ENCODE measurements at regions not wholly inside any gene's neighbourhood (a gene's known extent, or its start where the extent isn't known, plus 50 kb on each side); places are given as distances from the start of the nearest gene placed in this dataset.
"Not testable (repeated sequence)": the region's sequence is repeated elsewhere in the genome, so short reads cannot be mapped to it uniquely, and the experiment has no call there.

DNA sequence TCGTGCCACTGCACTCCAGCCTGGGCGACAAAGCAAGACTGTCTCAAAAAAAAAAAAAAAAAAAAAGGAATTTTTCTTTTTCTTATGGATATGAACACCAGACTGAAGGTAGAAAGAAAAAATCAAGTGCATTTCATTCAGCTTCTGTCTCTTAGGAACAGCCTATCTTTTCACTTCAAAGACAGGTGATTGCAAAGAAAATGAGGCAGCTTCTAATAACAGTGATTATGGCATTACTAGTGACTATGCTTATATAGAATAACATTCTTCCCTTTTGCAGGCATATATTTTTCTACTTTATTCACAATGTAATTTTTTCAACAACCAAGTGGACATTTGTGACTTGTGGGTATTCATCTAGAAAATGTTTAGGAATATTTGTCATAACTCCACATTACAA is 295.5 kb upstream of the ATXN7L3B start:
- 93% methylated on average over 2 of the region's 2 CpGs for WGBS
- Histone ChIP-seq H3K27me3 (ENCODE audit: control insufficient read depth in 4 of 4, insufficient read depth in 4 of 4, low read length in 3 of 4) (no peaks in the 10 kb centered on the region), H3K4me3 (ENCODE audit: low read depth in 1 of 3, low read length in 3 of 3) (no peak overlapping the region), H3K27ac (ENCODE audit: low read depth in 1 of 2, low read length in 2 of 2) (no peak overlapping the region), H3K36me3 (ENCODE audit: control insufficient read depth in 4 of 4, insufficient read depth in 3 of 4, low read depth in 1 of 4, low read length in 3 of 4) (no peaks in the 10 kb centered on the region), H3K9ac (ENCODE audit: low read depth in 1 of 2, low read length in 2 of 2) (no peak overlapping the region), H3K9me3 (ENCODE audit: control insufficient read depth in 4 of 4, low read length in 3 of 4) (peaks cover 0 to 14% (median 6%) of the 10 kb centered on the region in 4 donors), H3K4me1 (ENCODE audit: control insufficient read depth in 4 of 4, insufficient read depth in 4 of 4, low read length in 3 of 4) (no peaks in the 10 kb centered on the region)
- no peak for DNase-seq (ENCODE audit: low spot score)
- no peak for TF ChIP-seq FOXA1 (IDR thresholded peaks at IDR 0.05)
- no peak for TF ChIP-seq SP1 (IDR thresholded peaks at IDR 0.05)
- TF ChIP-seq, protein P1, sequence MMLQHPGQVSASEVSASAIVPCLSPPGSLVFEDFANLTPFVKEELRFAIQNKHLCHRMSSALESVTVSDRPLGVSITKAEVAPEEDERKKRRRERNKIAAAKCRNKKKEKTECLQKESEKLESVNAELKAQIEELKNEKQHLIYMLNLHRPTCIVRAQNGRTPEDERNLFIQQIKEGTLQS (IDR thresholded peaks at IDR 0.05) = no peak

- TF ChIP-seq RXRA (IDR thresholded peaks at IDR 0.05) (no peak), JUND (IDR thresholded peaks at IDR 0.05) (no peak), MAX (IDR thresholded peaks at IDR 0.05) (no peak)
- TF ChIP-seq, protein P2, sequence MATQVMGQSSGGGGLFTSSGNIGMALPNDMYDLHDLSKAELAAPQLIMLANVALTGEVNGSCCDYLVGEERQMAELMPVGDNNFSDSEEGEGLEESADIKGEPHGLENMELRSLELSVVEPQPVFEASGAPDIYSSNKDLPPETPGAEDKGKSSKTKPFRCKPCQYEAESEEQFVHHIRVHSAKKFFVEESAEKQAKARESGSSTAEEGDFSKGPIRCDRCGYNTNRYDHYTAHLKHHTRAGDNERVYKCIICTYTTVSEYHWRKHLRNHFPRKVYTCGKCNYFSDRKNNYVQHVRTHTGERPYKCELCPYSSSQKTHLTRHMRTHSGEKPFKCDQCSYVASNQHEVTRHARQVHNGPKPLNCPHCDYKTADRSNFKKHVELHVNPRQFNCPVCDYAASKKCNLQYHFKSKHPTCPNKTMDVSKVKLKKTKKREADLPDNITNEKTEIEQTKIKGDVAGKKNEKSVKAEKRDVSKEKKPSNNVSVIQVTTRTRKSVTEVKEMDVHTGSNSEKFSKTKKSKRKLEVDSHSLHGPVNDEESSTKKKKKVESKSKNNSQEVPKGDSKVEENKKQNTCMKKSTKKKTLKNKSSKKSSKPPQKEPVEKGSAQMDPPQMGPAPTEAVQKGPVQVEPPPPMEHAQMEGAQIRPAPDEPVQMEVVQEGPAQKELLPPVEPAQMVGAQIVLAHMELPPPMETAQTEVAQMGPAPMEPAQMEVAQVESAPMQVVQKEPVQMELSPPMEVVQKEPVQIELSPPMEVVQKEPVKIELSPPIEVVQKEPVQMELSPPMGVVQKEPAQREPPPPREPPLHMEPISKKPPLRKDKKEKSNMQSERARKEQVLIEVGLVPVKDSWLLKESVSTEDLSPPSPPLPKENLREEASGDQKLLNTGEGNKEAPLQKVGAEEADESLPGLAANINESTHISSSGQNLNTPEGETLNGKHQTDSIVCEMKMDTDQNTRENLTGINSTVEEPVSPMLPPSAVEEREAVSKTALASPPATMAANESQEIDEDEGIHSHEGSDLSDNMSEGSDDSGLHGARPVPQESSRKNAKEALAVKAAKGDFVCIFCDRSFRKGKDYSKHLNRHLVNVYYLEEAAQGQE (IDR thresholded peaks at IDR 0.05) = no peak
- H3K27ac ChIP-seq (ENCODE audit: low read depth in 1 of 2, low read length in 2 of 2) = no peak overlapping the region
- 87% methylated on average over 1 of the region's 1 CpG for WGBS
- no peak for DNase-seq (ENCODE audit: low spot score)
- H3K36me3 ChIP-seq (ENCODE audit: control insufficient read depth in 4 of 4, insufficient read depth in 3 of 4, low read depth in 1 of 4, low read length in 3 of 4) = no peaks in the 10 kb centered on the region
- H3K9ac ChIP-seq (ENCODE audit: low read depth in 1 of 2, low read length in 2 of 2) = no peak overlapping the region
- H3K27me3 ChIP-seq (ENCODE audit: control insufficient read depth in 4 of 4, insufficient read depth in 4 of 4, low read length in 3 of 4) = no peaks in the 10 kb centered on the region
- H3K9me3 ChIP-seq (ENCODE audit: control insufficient read depth in 4 of 4, low read length in 3 of 4) = peaks cover 0 to 2% (median 0%) of the 10 kb centered on the region in 4 donors
- H3K4me3 ChIP-seq (ENCODE audit: low read depth in 1 of 3, low read length in 3 of 3) = no peak overlapping the region
- H3K4me1 ChIP-seq (ENCODE audit: control insufficient read depth in 4 of 4, insufficient read depth in 4 of 4, low read length in 3 of 4) = no peaks in the 10 kb centered on the region
Observed at GRCh38 chr12:74245458-74245857, 292.2 kb upstream of the ATXN7L3B start.

- no peak overlapping the region for H3K27ac ChIP-seq (ENCODE audit: low read depth in 1 of 2, low read length in 2 of 2)
- H3K4me1 ChIP-seq (ENCODE audit: control insufficient read depth in 4 of 4, insufficient read depth in 4 of 4, low read length in 3 of 4) = no peaks in the 10 kb centered on the region
- H3K36me3 ChIP-seq (ENCODE audit: control insufficient read depth in 4 of 4, insufficient read depth in 3 of 4, low read depth in 1 of 4, low read length in 3 of 4) = no peaks in the 10 kb centered on the region
- no peak overlapping the region for H3K9ac ChIP-seq (ENCODE audit: low read depth in 1 of 2, low read length in 2 of 2)
- DNase-seq (ENCODE audit: low spot score) = no peak
- H3K27me3 ChIP-seq (ENCODE audit: control insufficient read depth in 4 of 4, insufficient read depth in 4 of 4, low read length in 3 of 4) = no peaks in the 10 kb centered on the region
- H3K9me3 ChIP-seq (ENCODE audit: control insufficient read depth in 4 of 4, low read length in 3 of 4) = no peaks in the 10 kb centered on the region
- TF ChIP-seq, protein P2 (IDR thresholded peaks at IDR 0.05) = no peak
- TF ChIP-seq RXRA (IDR thresholded peaks at IDR 0.05) (no peak), RAD21 (IDR thresholded peaks at IDR 0.05) (no peak), MAX (IDR thresholded peaks at IDR 0.05) (no peak), SP1 (IDR thresholded peaks at IDR 0.05) (no peak)
- 78% methylated on average over 1 of the region's 1 CpG for WGBS
- no peak overlapping the region for H3K4me3 ChIP-seq (ENCODE audit: low read depth in 1 of 3, low read length in 3 of 3)
Observed at GRCh38 chr12:74250891-74251290, 286.7 kb upstream of the ATXN7L3B start.

- H3K27ac ChIP-seq (ENCODE audit: low read depth in 1 of 2, low read length in 2 of 2); H3K36me3 ChIP-seq (ENCODE audit: control insufficient read depth in 4 of 4, insufficient read depth in 3 of 4, low read depth in 1 of 4, low read length in 3 of 4); H3K27me3 ChIP-seq (ENCODE audit: control insufficient read depth in 4 of 4, insufficient read depth in 4 of 4, low read length in 3 of 4); H3K4me1 ChIP-seq (ENCODE audit: control insufficient read depth in 4 of 4, insufficient read depth in 4 of 4, low read length in 3 of 4); H3K9me3 ChIP-seq (ENCODE audit: control insufficient read depth in 4 of 4, low read length in 3 of 4); H3K4me3 ChIP-seq (ENCODE audit: low read depth in 1 of 3, low read length in 3 of 3); H3K9ac ChIP-seq (ENCODE audit: low read depth in 1 of 2, low read length in 2 of 2); DNase-seq (ENCODE audit: low spot score): not testable (repeated sequence)
- 69% methylated on average over 4 of the region's 4 CpGs for WGBS
Observed at GRCh38 chr12:74253826-74254225, 283.8 kb upstream of the ATXN7L3B start.
